ENCODE measurements at regions not wholly inside any gene's neighbourhood (a gene's known extent, or its start where the extent isn't known, plus 50 kb on each side); places are given as distances from the start of the nearest gene placed in this dataset.
A peak's percentile ranks its signal among the peaks of the same experiment; 100 is the strongest.
"Not testable (repeated sequence)": the region's sequence is repeated elsewhere in the genome, so short reads cannot be mapped to it uniquely, and the experiment has no call there.

- DNase-seq, result no peak
These were observed 94.5 kb upstream of the F13A1 start for GRCh38 chr6:6414931-6415330.

DNA sequence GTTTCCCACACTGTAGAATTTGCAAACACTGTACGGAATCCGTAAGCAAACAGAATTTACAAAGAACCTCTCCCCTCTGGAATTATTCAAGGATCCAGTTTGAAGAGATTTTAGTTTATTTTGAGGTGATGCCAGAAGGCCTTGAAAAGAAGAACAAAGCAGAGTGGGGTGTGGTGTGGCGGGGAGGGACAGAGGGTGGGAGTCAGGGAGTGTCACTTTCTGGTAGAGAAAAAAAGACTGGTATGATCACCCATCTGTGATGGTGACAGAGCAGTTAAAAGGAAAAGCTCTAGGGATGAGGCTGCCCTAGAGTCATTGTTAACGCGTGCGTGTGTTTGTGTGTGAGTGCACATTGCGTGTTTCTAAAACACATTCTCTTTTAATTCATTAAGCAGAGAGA, 97.0 kb upstream of the F13A1 start:
- no peak for DNase-seq

DNA sequence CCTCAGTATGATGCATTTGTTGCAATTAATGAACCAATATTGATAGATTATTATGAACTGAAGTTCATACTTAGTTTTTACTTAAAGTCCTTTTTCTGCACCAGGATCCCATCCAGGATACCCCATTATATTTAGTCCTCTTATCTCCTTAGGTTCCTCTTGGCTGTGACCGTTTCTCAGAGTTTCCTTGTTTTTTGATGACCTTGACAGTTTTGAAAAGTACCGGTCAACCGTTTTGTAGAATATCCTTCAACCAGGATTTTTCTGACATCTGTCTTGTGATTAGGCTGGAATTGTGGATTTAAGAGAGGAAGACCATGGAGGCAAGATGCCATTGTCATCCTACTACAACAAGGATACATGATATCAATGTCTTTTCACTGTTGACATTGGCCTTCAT, 98.0 kb upstream of the F13A1 start:
- DNase-seq, result no peak

- DNase-seq, result no peak
These were observed 99.6 kb upstream of the F13A1 start for GRCh38 chr6:6420107-6420506.

DNA sequence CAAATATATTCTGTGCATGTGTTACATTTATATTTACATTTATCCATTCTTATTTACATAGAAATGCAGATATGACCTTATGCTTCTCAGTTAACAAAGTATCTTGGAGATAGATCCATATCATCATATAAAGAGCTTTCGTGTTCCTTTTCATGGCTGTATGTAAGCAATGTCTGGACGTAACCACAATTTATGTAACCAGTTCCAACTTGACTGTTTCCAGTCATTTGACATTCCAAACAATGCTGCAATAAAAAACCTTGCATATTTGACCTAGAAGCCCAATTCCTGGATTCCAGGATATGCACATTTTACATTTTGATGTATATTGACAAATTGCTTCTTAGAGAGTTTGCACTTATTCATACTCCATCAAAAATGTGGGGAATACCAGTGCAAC, 113.7 kb upstream of the F13A1 start:
- DNase-seq, result no peak

DNA sequence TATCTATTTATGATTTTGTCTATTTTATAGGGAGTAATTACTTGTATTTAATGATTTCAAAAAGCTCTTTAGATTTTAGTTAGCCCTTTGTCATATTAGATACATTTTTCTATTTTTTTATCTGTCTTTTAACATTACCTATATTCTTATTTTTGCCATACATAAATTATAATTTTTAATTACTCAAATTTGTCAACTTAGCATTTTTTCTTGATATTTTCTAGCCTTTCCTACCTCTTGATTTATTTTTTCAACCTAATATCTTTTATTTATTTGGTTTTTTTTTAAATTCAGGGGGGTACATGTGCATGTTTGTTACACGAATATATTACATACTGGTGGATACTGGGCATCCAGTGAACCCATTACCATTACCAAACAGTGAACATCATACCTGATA, 114.3 kb upstream of the F13A1 start:
- DNase-seq, result no peak

- no peak for DNase-seq
These were observed 115.9 kb upstream of the F13A1 start for GRCh38 chr6:6436366-6436765.

DNA sequence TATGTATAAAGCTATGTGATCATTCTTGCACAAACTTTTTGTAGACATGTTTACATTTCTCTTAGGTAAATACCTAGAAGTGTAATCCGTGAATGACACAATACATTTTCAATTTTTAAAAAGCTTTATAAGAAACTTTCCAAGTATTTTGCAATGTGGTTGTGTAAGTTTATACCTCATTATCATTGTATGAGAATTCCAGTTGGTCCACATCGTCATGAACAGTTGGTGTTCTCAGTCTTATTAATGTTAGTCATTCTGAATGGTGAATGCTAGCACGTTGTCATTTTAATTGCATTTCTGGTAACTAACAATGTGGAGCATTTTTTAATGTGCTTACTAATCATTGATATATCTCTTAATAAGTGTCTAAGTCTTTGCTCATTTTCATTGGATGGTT, 116.5 kb upstream of the F13A1 start:
- DNase-seq, result no peak

DNA sequence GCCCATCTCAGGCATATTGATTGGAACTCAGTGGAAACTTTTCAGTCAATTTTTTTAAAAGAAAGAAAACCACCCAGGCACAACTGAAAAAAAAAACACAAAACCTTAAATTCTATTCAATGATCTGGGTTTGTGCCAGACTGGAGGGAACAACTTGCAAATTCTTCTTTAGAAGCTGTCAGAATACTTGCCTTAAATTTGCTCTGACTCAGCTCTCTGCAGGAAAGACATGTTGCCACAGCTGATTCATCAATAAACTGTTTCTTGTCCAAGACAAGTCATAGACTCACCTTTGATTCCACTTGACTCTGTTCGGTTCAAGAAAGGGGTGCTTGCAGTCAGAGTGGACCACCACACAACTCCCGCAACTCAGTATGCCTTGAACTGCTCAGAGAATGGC, 117.8 kb upstream of the F13A1 start:
- DNase-seq, result no peak

DNA sequence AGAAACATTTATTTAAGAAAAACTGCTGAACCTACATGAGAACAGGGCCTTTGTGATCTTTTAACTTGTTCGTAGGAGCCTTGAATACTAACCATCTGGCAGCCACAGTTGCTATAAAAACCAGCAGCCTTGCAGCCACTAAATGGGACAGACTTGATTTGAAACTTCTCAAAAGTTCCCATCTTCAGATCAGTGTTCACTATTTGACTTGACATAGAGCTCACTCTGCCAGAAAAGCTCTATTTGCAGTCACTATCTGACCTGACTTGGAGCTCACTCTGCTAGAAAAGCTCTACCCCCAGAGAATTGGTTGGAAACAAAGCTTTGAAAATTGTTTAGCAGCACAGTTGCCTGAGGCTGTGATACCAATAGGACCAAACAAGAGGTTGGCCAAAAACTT, 119.3 kb upstream of the F13A1 start:
- DNase-seq, result no peak

- DNase-seq, result no peak
These were observed 131.5 kb upstream of the F13A1 start for GRCh38 chr6:6452002-6452401.

DNA sequence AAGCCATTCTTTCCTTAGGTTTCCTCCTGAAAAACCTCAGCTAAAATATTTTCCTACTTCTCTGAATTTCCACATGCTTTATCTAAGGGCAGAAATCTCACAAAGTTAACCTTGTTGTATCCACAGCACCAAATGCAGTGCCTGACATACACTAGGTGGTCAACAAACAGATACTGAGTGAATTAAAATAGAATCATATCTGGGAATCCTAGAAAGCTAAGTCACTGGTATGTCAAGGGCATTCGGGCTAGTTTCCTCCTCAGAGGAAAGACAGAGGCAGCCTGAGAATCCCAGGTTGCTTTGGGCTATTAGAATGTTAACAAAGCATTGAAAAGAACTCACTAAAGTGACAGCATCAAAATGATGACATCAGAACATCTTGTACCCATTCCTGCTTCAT, 132.7 kb upstream of the F13A1 start:
- DNase-seq, result no peak

DNA sequence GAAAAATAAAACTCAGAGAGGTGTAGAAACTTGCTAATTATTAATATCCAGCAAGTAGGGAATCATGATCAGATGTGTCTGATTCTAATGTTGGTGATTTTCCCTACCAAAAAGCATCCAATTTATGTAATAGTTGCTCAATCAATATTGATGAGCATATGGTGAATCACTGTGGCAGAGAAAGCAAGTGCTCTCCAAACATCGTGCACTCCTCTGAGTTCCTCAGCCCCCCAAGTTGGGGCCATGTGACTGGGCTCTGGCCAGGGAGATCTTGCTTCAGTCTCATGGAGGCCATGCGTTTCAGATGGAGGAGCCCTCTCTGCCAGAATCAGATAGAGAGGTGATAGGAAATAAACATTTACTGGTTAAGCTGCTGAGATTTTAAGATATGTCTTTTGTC, 133.2 kb upstream of the LY86 start:
- no peak for DNase-seq

GRCh38 chr6:6458172-6458571, 130.3 kb upstream of the LY86 start:
- no peak for DNase-seq

DNA sequence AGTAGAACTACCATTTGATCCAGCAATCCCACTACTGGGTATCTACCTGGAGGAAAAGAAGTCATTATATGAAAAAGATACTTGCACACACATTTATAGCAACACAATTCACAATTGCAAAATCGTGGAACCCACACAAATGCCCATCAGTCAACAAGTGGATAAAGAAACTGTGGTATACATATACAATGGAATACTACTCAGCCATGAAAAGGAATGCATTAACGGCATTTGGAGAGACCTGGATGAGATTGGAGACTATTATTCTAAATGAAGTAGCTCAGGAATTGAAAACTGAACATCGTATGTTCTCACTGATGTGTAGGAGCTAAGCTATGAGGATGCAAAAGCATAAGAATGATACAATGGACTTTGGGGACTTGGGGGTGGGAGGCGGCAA, 128.6 kb upstream of the LY86 start:
- DNase-seq, result not testable (repeated sequence)

DNA sequence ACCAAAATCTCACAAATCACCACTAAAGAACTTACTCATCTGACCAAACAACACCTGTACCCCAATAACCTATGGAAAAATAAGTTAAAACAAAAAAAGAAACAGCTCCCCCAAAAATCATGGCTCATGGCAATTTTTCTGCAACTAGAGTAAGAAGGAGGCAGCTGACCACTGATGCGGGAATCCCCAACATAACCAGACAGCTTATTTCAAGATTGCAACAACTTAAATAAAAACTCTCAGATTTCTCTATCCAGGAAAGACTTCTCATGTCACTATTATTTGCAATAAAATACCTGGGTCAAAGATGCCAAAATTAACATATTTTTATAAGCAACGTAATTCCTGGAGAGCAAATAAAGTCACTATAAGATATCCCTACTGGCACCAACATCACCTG, 128.1 kb upstream of the LY86 start:
- DNase-seq, result no peak

GRCh38 chr6:6461138-6461537, 127.4 kb upstream of the LY86 start:
- no peak for DNase-seq

- no peak for DNase-seq
These were observed 121.4 kb upstream of the LY86 start for GRCh38 chr6:6466967-6467761.

GRCh38 chr6:6469074-6469473, 119.4 kb upstream of the LY86 start:
- no peak for DNase-seq

DNA sequence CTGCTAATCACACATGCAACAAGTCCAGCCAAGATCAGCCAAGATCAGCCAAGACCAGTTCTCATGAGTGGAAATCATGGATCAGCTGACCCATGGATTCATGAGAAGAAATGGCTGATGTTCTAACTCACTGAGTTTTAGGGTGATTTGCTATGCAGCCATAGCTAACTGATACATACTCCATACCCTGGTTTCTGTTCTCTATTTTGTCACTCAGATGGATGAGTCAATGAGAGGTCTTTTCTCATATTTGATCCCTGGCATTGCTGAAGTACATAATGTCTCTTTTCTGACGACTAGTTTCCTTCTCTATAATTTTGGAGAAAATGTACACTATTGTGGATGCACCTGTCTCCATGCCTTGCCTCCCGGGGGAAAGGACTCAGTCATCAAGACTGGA, 118.4 kb upstream of the LY86 start:
- no peak for DNase-seq

- DNase-seq, result no peak
These were observed 117.2 kb upstream of the LY86 start for GRCh38 chr6:6471276-6471675.

DNA sequence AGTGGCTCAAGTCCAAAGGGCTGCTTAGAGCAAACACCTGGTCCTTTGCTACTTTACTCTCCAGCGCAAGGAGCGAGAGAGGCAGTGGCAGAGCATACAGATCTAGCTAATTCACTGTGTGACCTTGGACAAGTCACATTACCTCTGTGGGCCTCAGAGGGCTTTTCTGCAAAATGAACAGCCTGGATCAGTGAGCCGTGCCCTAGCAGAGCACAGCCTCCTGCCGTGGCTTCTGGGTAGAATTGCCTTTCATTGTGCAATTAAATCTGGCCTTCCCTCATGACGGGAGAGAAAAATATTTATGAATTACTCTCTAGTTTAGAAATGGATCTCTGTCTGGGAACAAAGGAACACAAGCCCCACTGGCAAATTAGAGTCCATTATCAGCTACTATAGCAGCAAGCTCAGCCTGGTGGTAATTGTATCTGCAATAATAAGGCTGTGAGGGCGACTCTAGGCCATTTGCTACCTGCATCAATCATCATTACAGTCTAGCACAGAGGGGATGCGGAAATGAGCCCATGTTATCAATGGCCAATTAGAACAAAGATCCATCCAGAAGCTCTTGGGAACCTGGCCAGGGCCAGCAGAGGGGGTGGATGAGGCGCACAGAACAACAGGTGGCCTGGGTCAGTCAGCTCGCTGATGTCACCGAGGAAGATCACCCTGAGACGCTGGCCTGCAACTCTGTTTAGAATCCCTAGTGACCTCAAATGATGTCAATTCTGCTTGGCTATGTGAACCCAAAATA, 114.2 kb upstream of the LY86 start:
- peak; percentile 74 for DNase-seq

DNA sequence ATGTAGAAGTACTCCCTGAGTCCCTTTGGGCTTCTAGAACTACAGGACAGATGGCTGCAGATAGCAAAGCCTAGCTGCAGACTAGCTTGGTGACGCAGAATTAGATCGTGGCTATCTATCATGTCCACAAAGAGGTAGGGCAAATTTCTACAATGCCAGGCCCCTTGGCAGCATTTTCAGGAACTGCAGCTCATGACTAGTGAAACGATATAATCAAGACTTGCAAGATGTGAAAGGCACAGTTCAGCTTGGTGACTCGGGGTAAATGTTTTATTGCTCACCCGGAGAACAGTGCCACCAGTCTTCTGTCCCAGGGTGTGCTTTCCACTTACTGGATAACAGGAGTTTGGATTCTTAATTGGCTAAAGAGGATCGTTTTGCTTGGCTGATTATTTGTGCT, 108.7 kb upstream of the LY86 start:
- DNase-seq, result no peak

DNA sequence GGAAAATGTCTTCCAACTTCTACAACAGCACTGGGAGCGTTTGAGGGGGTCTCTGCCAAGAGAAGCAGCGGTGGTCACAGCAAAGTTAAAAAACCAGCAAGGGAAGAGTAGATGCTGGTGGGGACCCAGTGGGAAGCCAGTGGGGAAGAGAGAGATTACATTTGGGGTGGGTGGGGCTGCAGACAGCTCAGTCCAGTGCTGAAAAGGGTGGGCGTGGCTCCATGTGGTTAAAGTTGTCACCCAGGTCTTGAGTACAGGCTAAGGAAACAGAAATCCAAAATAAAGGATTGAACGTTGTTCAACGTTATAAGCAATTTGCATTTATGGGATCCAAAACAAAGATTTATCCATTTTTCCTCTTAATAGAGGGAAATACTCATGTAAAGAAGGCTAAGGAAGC, 106.3 kb upstream of the LY86 start:
- no peak for DNase-seq

DNA sequence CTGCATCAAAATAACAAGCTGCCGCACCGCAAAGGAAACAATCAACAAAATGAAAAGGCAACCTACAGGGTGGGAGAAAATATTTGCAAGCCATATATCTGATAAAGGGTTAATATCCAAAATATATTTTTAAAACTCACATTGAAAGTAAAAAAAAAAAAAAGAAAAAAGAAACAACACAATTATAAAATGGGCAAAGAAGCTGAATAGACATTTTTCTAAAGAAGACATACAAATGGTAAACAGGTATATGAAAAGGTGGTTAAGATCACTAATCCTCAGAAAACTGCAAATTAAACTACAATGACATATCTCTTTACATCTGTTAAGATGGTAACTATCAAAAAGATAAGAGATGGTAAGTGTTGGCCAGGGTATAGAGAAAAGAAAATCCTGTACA, 105.4 kb upstream of the LY86 start:
- DNase-seq, result no peak
